ENCODE measurements at regions not wholly inside any gene's neighbourhood (a gene's known extent, or its start where the extent isn't known, plus 50 kb on each side); places are given as distances from the start of the nearest gene placed in this dataset.

DNA sequence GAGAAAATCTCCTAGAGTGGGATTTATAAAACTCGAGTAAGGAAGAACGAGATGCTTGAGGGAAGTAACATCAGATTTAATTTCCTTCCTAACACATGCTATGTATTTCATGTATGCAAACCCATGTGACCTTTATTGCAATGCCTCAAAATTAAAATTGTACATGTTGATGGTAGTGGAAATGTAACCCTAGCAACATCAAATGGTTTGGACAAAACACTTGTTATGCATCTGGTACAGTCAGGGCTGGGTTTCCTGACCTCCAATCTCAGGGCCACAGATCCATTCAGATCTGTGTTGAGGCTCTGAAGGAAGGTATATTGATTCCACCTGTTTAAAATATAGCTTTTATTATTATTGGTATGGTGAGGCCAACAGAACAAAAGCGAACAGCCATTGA is 246.0 kb downstream of the WNT5A start:
- TF ChIP-seq GATA3 (IDR thresholded peaks at IDR 0.05; ENCODE audit: low read depth, low read length) (no peak), GATA2 (IDR thresholded peaks at IDR 0.05; ENCODE audit: low read depth, low read length) (no peak)

Data from SH-SY5Y (cell line).